HAP-1 (cell line): ENCODE measurements at regions not wholly inside any gene's neighbourhood (a gene's known extent, or its start where the extent isn't known, plus 50 kb on each side); places are given as distances from the start of the nearest gene placed in this dataset.

ENCODE experiments used
- DNase-seq, 2 experiments: peaks; one replicate each; pipeline ENCODE4 v3.0.0-alpha.2; 2016 to 2020; ENCODE audit warnings: low spot score in 2 of 2
- H3K27me3 ChIP-seq: fragments of 250-450 bp; sonication (Bioruptor Pico); 2 replicates; pipeline ENCODE4 v1.5.1; 2020; ENCODE audit warnings: low read depth, mild to moderate bottlenecking, moderate library complexity
- H3K36me3 ChIP-seq: fragments of 250-450 bp; sonication (Bioruptor Pico); replicated peaks from 2 replicates; pipeline ENCODE4 v1.5.1; 2020; ENCODE audit warnings: mild to moderate bottlenecking
- H3K4me1 ChIP-seq: fragments of 250-450 bp; sonication (Bioruptor Pico); 2 replicates; pipeline ENCODE4 v1.5.1; 2020; ENCODE audit warnings: mild to moderate bottlenecking
- H3K4me3 ChIP-seq: fragments of 250-450 bp; sonication (Bioruptor Pico); 2 replicates; pipeline ENCODE4 v1.5.1; 2020; ENCODE audit warnings: mild to moderate bottlenecking, moderate library complexity
- H3K9me3 ChIP-seq: fragments of 250-450 bp; sonication (Bioruptor Pico); 2 replicates; pipeline ENCODE4 v1.5.1; 2020; ENCODE audit warnings: mild to moderate bottlenecking, moderate library complexity
- in situ Hi-C: fragments of 300-500 bp; cut with MboI; formaldehyde crosslinking; loops from 3 replicates; pipeline ENCODE4 v1.14.3; 2020; ENCODE audit warnings: low sequenced_read_pairs, inconsistent platforms, mixed read lengths

- H3K27me3 ChIP-seq, result no peaks in the 10 kb centered on the region
- H3K36me3 ChIP-seq, result no peaks in the 10 kb centered on the region
- no peaks in the 10 kb centered on the region for H3K9me3 ChIP-seq
- H3K4me1 ChIP-seq, result no peaks in the 10 kb centered on the region
- no peak for DNase-seq
- H3K4me3 ChIP-seq, result no peak overlapping the region
- in situ Hi-C loops, result no loop called here
These were observed 1763.3 kb upstream of the MIR17HG start for GRCh38 chr13:89584058-89584620.

DNA sequence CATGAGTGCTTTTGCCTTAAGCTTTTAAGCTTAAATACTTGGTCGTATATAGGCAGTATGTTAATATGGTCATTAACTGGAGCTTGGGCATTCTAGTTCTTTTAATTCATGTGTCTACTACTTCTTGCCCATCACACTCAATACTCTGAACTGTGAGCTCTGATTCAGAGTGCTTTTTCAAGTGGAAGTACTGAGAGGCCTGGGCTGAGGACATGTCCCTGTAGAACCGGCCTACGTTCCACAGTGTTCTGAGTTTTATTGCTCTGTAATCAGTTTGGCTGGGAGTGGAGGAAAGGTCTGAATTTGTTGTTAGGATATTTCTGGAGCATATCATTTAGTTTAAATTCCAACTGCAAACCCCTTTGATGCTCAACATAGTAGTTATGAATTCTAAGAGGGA lies 1744.8 kb upstream of the MIR17HG start:
- in situ Hi-C loops, result no loop called here
- no peak for DNase-seq
- H3K4me3 ChIP-seq, result no peak overlapping the region

DNA sequence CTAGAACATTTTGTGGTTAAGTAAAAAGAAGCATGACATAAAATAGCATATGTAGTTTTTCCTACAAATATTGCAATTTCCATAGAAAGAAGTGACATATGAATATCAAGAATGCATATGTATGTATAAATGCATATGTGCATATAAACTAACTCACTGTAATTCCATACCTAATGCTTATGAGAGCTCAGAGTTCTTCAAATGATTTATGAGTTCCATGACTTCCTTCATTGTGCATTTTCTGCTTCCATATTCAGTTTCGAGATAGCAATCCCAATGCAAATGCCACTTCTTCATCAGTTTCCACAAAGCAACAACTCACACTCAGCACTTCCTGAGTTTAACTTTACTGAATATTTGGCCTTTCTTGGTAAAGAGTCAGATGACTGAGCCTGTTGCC lies 1744.3 kb upstream of the MIR17HG start:
- Histone ChIP-seq H3K9me3 (no peaks in the 10 kb centered on the region), H3K4me3 (no peak overlapping the region), H3K36me3 (no peaks in the 10 kb centered on the region), H3K27me3 (no peaks in the 10 kb centered on the region), H3K4me1 (no peaks in the 10 kb centered on the region)
- in situ Hi-C loops, result no loop called here
- no peak for DNase-seq

More for the DNA sequence above, 1744.8 kb upstream of the MIR17HG start:
- Histone ChIP-seq H3K4me1 (no peaks in the 10 kb centered on the region), H3K9me3 (no peaks in the 10 kb centered on the region), H3K36me3 (no peaks in the 10 kb centered on the region), H3K27me3 (no peaks in the 10 kb centered on the region)

- Histone ChIP-seq H3K4me1 (no peaks in the 10 kb centered on the region), H3K9me3 (no peaks in the 10 kb centered on the region), H3K27me3 (no peaks in the 10 kb centered on the region), H3K4me3 (no peak overlapping the region), H3K36me3 (no peaks in the 10 kb centered on the region)
- in situ Hi-C loops, result no loop called here
- no peak for DNase-seq
These were observed 1738.2 kb upstream of the MIR17HG start for GRCh38 chr13:89609318-89609717.

DNA sequence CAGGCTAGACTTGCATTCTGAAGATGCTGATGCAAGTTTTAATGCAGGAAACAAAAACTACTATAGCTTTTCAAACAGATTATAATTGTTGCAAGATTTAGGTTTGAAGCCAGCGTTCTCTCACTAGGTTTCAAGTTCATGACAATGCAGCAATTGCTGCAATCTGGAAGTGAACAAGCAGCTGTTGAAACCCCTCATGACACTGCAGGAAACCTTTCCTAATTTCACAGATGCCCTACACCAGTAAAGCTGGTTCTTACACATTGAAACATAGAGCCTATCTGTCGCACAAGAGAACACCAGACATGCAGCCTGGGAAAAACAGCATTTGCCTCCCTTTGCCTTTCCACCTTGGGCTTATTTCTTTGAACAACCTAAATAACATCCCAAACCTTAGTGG lies 1737.2 kb upstream of the MIR17HG start:
- H3K4me3 ChIP-seq, result no peak overlapping the region
- no peaks in the 10 kb centered on the region for H3K4me1 ChIP-seq
- no peaks in the 10 kb centered on the region for H3K27me3 ChIP-seq
- no peak for DNase-seq
- H3K9me3 ChIP-seq, result no peaks in the 10 kb centered on the region
- in situ Hi-C loops, result no loop called here
- H3K36me3 ChIP-seq, result no peaks in the 10 kb centered on the region

DNA sequence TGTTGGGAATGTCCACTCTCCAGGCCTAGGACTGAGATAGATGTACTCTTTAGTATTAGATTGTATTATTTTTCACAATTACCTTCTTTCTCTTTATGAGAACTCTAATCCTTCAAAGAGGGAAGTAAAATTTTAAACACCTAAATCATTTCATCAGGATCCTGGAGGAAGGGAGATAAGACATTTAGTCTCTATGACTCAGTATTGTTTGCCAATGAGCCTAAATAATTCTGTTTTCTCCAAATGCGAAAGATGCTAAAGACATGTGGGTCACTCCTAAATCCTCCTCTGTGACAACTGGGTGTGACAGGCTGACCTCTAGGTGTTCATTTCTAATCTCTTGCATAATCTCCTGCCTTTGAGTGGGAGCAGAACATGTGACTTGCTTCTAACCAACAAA lies 1736.6 kb upstream of the MIR17HG start:
- in situ Hi-C loops, result no loop called here
- no peaks in the 10 kb centered on the region for H3K27me3 ChIP-seq
- no peaks in the 10 kb centered on the region for H3K4me1 ChIP-seq
- H3K36me3 ChIP-seq, result no peaks in the 10 kb centered on the region
- H3K9me3 ChIP-seq, result no peaks in the 10 kb centered on the region
- no peak overlapping the region for H3K4me3 ChIP-seq
- DNase-seq, result no peak

GRCh38 chr13:89627996-89628395 lies 1719.5 kb upstream of the MIR17HG start:
- H3K9me3 ChIP-seq, result no peaks in the 10 kb centered on the region
- no peak overlapping the region for H3K4me3 ChIP-seq
- in situ Hi-C loops, result no loop called here
- H3K4me1 ChIP-seq, result no peaks in the 10 kb centered on the region
- no peak for DNase-seq
- no peaks in the 10 kb centered on the region for H3K27me3 ChIP-seq
- no peaks in the 10 kb centered on the region for H3K36me3 ChIP-seq

GRCh38 chr13:89628567-89628966 lies 1718.9 kb upstream of the MIR17HG start:
- no peak for DNase-seq
- Histone ChIP-seq H3K9me3 (no peaks in the 10 kb centered on the region), H3K4me3 (no peak overlapping the region), H3K27me3 (no peaks in the 10 kb centered on the region), H3K4me1 (no peaks in the 10 kb centered on the region), H3K36me3 (no peaks in the 10 kb centered on the region)
- in situ Hi-C loops, result no loop called here

GRCh38 chr13:89650226-89650625 lies 1697.3 kb upstream of the MIR17HG start:
- Histone ChIP-seq H3K4me3 (no peak overlapping the region), H3K36me3 (no peaks in the 10 kb centered on the region), H3K27me3 (no peaks in the 10 kb centered on the region), H3K4me1 (no peaks in the 10 kb centered on the region), H3K9me3 (no peaks in the 10 kb centered on the region)
- no peak for DNase-seq
- in situ Hi-C loops, result no loop called here

DNA sequence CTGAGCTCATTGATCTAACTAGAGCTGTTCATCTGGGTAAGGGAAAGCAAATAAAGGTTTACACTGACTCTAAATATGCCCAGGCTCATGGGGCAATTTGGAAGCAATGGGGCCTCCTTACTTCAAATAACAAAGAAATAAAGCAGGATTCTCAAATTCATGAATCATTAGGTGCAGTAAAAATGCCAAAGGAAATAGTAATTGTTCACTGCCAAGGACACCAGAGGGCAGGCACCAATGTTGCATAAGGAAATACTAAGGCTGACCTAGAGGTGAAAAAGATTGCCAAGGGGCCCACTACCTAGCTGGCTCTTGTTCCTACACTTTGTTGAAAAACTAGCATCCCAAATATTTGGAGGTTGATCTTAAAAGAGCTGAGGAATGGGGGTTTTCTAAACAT lies 1686.7 kb upstream of the MIR17HG start:
- Histone ChIP-seq H3K4me3 (no peak overlapping the region), H3K4me1 (no peaks in the 10 kb centered on the region), H3K27me3 (no peaks in the 10 kb centered on the region), H3K36me3 (no peaks in the 10 kb centered on the region), H3K9me3 (no peaks in the 10 kb centered on the region)
- in situ Hi-C loops, result no loop called here
- no peak for DNase-seq

DNA sequence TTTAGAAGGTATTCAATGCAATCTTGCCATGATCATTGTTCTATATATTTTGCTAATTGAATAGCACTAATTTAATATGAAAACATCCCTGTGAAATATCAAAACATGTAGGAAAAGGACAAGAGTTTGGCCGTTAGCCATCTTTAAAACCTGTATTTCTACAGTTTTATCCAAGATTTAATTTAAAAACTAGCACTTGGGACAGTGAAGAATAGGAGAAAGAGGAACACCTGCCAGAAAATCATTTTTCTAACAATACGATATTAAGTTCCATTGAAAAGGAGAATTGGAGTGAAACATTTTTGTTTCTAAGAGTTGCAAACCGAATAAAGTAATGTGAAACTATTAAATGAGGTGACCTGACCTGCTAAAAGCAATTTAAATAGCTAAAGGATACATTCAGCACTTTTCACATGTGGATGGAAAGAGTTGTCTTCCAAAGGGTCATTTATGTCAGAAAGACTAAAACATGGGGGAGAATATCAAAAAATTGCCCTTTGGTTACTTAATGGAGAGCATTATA lies 1673.6 kb upstream of the MIR17HG start:
- Histone ChIP-seq H3K9me3 (no peaks in the 10 kb centered on the region), H3K4me3 (no peak overlapping the region), H3K4me1 (no peaks in the 10 kb centered on the region), H3K27me3 (no peaks in the 10 kb centered on the region), H3K36me3 (no peaks in the 10 kb centered on the region)
- in situ Hi-C loops, result no loop called here
- no peak for DNase-seq

DNA sequence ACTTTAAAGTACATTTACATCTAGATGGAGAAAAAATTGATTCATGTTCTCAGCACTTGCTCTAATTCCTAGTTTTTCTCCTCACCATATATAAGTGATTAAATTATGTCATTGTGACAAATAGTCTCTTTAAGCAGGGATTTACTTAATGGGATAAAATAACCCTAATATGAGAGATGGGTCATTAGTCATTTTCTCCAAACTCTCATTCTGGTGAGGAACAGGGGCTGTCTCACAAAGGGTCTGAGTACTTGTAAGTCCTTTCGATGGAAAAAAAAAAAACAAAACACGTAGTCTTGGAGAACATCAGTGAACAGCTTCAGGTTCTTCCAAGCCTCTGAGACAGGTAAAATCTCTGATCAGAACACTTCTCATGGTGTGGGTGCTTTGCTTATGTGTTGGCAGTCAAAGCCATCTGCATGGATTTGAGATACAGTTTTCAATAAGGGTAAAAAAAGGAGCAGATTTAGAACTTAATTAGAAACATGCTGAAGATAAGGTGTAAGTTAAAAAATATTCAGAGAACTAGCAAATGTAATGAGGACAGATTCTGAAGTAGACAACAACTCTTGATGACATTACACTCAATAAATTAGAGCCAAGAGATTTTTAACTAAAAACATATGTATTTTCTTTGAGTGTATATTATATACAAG lies 1668.9 kb upstream of the MIR17HG start:
- no peaks in the 10 kb centered on the region for H3K9me3 ChIP-seq
- DNase-seq, result no peak
- H3K27me3 ChIP-seq, result no peaks in the 10 kb centered on the region
- no peaks in the 10 kb centered on the region for H3K36me3 ChIP-seq
- no peaks in the 10 kb centered on the region for H3K4me1 ChIP-seq
- in situ Hi-C loops, result no loop called here
- H3K4me3 ChIP-seq, result no peak overlapping the region

GRCh38 chr13:89684896-89685295 lies 1662.6 kb upstream of the MIR17HG start:
- H3K4me3 ChIP-seq, result no peak overlapping the region
- H3K36me3 ChIP-seq, result no peaks in the 10 kb centered on the region
- DNase-seq, result no peak
- H3K4me1 ChIP-seq, result no peaks in the 10 kb centered on the region
- no peaks in the 10 kb centered on the region for H3K27me3 ChIP-seq
- in situ Hi-C loops, result no loop called here
- H3K9me3 ChIP-seq, result no peaks in the 10 kb centered on the region

- in situ Hi-C loops, result no loop called here
- no peak for DNase-seq
- H3K27me3 ChIP-seq, result no peaks in the 10 kb centered on the region
- H3K4me3 ChIP-seq, result no peak overlapping the region
- H3K36me3 ChIP-seq, result no peaks in the 10 kb centered on the region
- no peaks in the 10 kb centered on the region for H3K4me1 ChIP-seq
- no peaks in the 10 kb centered on the region for H3K9me3 ChIP-seq
These were observed 1661.3 kb upstream of the MIR17HG start for GRCh38 chr13:89686171-89686570.

GRCh38 chr13:89687066-89687465 lies 1660.4 kb upstream of the MIR17HG start:
- H3K4me3 ChIP-seq, result no peak overlapping the region
- H3K27me3 ChIP-seq, result no peaks in the 10 kb centered on the region
- no peaks in the 10 kb centered on the region for H3K4me1 ChIP-seq
- no peaks in the 10 kb centered on the region for H3K9me3 ChIP-seq
- in situ Hi-C loops, result no loop called here
- DNase-seq, result no peak
- H3K36me3 ChIP-seq, result no peaks in the 10 kb centered on the region
